Right cardiac atrium (tissue), 5 donors: ENCODE measurements at regions not wholly inside any gene's neighbourhood (a gene's known extent, or its start where the extent isn't known, plus 50 kb on each side); places are given as distances from the start of the nearest gene placed in this dataset.
A peak's percentile ranks its signal among the peaks of the same experiment; 100 is the strongest.

Source experiments
- ATAC-seq, 2 donors: fragments of 200-7000 bp; cut with Tn5 transposase; one replicate each; pipeline versions ENCODE4 v1.8.0 to v1.9.1; 2020; ENCODE audit warnings: moderate library complexity in 2 of 2, mild to moderate bottlenecking in 1 of 2
- DNase-seq, 3 donors: peaks; one replicate each; pipeline ENCODE4 v3.0.0-alpha.2; 2020
- H3K27ac ChIP-seq: one replicate; pipeline ENCODE4 v1.5.1; 2013; ENCODE audit warnings: mild to moderate bottlenecking, low read length, control low read depth, moderate library complexity
- H3K27me3 ChIP-seq: one replicate; pipeline ENCODE4 v1.6.1; 2013; ENCODE audit not compliant: control insufficient read depth, insufficient read depth
- H3K4me1 ChIP-seq: one replicate; pipeline ENCODE4 v1.6.1; 2013; ENCODE audit warnings: low read length; ENCODE audit not compliant: control insufficient read depth, insufficient read depth
- H3K4me3 ChIP-seq: one replicate; pipeline ENCODE4 v1.5.1; 2013; ENCODE audit warnings: low read length, control low read depth
- H3K9me3 ChIP-seq: one replicate; pipeline ENCODE4 v1.6.1; 2013; ENCODE audit warnings: low read length; ENCODE audit not compliant: control insufficient read depth
- WGBS: extraction: QIAGEN DNeasy Blood & Tissue Kit; methylation state at CpG from one replicate; pipeline ENCODE4 v1.1.7; 2013; 5-methylcytosine and 5-hydroxymethylcytosine counted together
- intact Hi-C, 4 donors: fragments of 100-400 bp; cut with DNase I; formaldehyde crosslinking; loops; one replicate each; pipeline versions ENCODE4 v1.11.0 to v1.14.0; 2022 to 2023
- donor health status: healthy with polysubstance abuse.
- donor health status: DM: no; HTN: yes; CAD: no.
- donor health status: DM: no; HTN: no; CAD: no.
- donor health status: DM: no; HTN: yes; CAD: no; lungs with severe emphysema.
- donor health status: DM: yes; HTN: yes; CAD: no.

DNA sequence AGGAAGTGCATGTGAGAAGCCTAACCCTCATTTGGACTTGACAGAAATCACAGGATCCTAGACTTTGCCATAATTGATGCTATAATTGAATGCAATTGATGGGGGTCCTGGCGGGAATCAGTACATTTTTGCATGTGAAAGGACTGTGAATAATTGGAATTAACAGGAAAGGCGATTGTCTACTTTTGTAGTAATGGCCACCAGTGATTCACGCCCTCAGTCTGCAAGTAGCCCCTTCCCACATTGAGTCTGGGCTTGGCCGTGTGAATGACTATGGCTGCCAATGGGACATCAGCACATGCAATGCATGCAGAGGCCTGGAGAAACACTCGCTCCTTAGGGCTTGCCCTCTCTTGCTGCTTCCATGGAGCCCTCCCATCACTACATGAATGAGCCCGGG lies 107.8 kb upstream of the OSMR start:
- intact Hi-C loops: no loop called here
- Histone ChIP-seq H3K9me3 (peaks cover 4% of the 10 kb centered on the region), H3K4me1 (no peaks in the 10 kb centered on the region), H3K4me3 (no peak overlapping the region), H3K27ac (no peak overlapping the region), H3K27me3 (no peaks in the 10 kb centered on the region)
- 96% methylated on average over 6 of the region's 6 CpGs for WGBS
- ATAC-seq (no peak), DNase-seq (no peak)

DNA sequence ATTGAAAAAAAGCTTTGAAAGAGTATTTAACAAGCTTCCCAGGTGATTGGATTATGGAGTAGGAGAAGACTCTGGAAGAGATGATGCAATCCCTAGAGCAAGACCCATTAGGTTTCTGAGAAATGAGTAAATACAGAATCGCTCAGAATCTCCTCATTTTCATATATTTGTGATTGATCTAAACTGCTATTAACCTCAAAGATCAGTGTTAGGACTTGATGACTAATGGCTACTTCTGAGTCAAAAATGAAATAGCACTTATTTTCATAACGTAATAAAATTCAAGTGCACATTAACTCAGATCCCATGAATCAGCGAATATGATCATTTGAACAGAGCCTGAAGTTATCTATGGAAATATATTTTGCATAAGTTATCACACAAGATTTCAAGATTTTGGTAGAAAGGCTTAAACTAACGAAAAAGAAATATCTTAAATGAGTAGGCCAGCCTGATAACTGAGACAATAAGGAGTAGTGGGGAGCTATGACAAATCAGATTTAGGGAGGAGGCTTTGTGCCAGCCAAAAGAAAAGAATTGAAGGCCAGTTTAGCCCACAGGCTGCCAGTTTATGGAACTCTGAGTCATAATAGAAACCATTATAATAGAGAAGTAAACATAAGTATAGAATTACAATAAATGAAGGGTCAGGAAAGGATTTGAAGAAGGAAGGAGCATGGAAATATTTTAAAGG lies 106.7 kb upstream of the OSMR start:
- Histone ChIP-seq H3K9me3 (peaks cover 4% of the 10 kb centered on the region), H3K4me1 (no peaks in the 10 kb centered on the region), H3K27ac (no peak overlapping the region), H3K4me3 (no peak overlapping the region), H3K27me3 (no peaks in the 10 kb centered on the region)
- no peak for DNase-seq
- 95% methylated on average over 4 of the region's 4 CpGs for WGBS
- ATAC-seq: no peak
- intact Hi-C loops: no loop called here

DNA sequence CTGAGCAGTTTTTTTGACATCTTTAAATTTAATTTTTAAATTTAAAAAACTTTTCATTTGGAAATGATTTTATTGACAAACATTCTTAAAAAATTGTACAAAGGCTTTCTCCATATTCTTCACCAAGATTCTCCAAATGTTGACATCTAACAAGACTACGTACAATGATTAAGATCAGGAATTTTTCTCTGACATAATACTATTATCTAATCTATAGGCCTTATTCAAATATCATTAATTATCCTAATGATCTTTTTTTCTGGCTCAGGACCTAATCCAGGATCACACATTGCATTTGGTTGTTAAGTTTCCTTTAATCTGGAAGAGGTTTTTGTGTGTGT lies 106.1 kb upstream of the OSMR start:
- no peak overlapping the region for H3K27ac ChIP-seq
- no peaks in the 10 kb centered on the region for H3K27me3 ChIP-seq
- no peak overlapping the region for H3K4me3 ChIP-seq
- intact Hi-C loops: no loop called here
- H3K4me1 ChIP-seq: no peaks in the 10 kb centered on the region
- DNase-seq: no peak
- WGBS: 95% methylated on average over 1 of the region's 1 CpG
- no peak for ATAC-seq
- peaks cover 4% of the 10 kb centered on the region for H3K9me3 ChIP-seq

DNA sequence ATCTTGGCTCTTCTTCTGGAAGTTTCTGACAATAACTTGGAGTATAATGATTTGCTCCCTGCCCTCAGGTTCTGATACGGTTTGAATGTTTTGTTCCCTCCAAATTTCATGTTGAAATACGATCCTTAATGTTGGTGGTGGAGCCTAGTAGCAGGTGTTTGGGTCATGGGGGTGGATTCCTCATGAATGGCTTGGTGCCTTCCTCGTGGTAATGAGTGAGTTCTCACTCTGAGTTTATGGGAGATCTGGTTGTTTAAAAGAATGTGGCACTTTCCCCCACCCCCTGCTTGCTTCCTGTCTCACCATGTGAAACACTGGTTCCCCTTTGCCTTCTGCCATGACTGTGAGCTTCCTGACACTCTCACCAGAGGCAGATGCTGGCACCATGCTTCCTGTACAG lies 103.0 kb upstream of the OSMR start:
- no peak for DNase-seq
- Histone ChIP-seq H3K4me1 (no peaks in the 10 kb centered on the region), H3K9me3 (peaks cover 4% of the 10 kb centered on the region), H3K27me3 (no peaks in the 10 kb centered on the region), H3K4me3 (no peak overlapping the region), H3K27ac (no peak overlapping the region)
- intact Hi-C loops: no loop called here
- WGBS: 72% methylated on average over 3 of the region's 3 CpGs
- no peak for ATAC-seq

DNA sequence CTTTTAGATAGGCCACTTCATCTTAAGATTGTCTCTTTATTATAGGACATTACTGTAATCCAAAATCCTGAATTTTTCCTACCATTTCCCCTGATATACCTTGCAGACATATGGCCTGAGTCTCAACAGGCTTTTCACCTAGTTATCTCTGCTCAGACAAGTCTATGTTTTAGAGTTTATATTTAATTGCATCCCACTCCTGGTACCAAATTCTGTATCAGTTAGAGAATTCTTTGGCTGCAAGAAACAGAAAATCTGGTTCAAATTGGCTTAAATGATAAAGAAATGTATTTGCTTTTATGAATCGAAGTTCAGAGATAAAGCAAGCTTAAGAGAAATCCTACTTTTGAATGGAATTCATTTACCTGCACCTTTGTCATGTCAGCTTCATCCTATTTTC lies 102.2 kb upstream of the OSMR start:
- intact Hi-C loops: no loop called here
- ATAC-seq: no peak
- WGBS: 68% methylated on average over 1 of the region's 1 CpG

DNA sequence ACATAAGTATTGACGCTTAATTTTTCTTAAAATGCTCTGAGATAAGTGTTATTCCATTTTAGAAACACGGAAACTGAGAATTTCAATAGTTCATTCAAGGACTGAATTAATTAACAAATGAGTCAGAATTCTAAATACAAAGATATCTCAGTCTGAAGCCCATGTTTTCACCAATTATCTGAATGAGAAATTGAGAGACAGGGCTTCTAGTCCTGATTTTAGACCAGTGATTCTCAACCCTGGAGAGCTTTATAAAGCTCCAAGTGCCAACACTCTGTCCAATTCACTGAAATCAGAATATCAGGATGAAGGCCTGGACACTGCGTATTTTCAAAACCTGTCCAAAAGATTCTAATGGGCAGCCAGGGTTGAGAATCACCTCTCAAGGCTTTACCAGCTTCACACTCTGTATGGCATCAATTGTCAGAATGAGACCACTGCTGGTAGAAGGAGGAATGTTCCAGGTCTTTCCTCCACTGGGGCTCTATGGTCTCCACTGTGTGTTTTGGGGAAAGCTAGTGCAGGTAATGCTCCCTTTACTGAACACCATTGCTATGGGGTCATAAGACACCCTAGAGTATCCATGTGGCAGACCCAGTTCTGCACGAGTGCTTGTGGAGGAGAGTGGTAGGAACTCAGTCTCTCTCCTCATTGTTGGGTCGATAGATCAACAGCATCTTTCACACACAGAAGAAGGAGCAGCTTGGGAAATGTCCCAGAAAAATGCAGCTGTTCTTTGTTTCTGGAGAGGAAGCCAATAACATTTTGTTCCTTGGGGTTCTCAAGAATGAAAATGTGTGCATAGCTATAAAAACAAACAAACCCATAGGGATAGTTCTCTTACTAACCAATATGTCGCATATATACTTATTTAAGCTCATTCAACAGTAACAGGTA lies 99.7 kb upstream of the OSMR start:
- H3K27me3 ChIP-seq: no peaks in the 10 kb centered on the region
- 64% methylated on average over 6 of the region's 6 CpGs for WGBS
- intact Hi-C loops: no loop called here
- no peaks in the 10 kb centered on the region for H3K4me1 ChIP-seq
- peaks cover 3% of the 10 kb centered on the region for H3K9me3 ChIP-seq
- no peak overlapping the region for H3K4me3 ChIP-seq
- DNase-seq (no peak), ATAC-seq (peak in 1 of 2 donors; percentile 54)
- peak overlapping the region; percentile 20 for H3K27ac ChIP-seq

More for the DNA sequence above, 102.2 kb upstream of the OSMR start:
- peaks cover 3% of the 10 kb centered on the region for H3K9me3 ChIP-seq
- DNase-seq: no peak
- no peak overlapping the region for H3K27ac ChIP-seq
- no peaks in the 10 kb centered on the region for H3K4me1 ChIP-seq
- H3K27me3 ChIP-seq: no peaks in the 10 kb centered on the region
- no peak overlapping the region for H3K4me3 ChIP-seq

DNA sequence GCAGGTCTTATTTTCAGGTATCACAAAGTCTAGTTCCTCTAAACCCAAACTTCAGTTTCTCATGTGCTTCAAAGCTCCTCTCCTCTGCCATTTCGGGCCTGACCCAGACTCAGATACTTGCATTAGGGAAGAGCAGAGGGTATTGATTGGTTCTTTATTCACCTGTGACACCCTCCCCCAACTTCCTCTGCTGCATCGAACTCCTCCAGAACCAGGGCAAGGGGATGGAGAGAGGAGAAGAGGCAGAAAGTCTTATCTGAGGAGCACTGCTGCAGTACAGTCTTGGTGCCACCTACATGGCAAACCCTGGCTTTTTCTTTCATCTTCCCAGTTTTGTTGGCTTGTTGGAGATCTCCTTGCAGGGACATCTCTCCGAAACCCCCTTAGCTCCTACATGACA lies 96.0 kb upstream of the OSMR start:
- H3K27me3 ChIP-seq: no peaks in the 10 kb centered on the region
- ATAC-seq (no peak), DNase-seq (no peak)
- no peaks in the 10 kb centered on the region for H3K4me1 ChIP-seq
- intact Hi-C loops: no loop called here
- H3K27ac ChIP-seq: no peak overlapping the region
- no peak overlapping the region for H3K4me3 ChIP-seq
- WGBS: 86% methylated on average over 3 of the region's 3 CpGs
- no peaks in the 10 kb centered on the region for H3K9me3 ChIP-seq

DNA sequence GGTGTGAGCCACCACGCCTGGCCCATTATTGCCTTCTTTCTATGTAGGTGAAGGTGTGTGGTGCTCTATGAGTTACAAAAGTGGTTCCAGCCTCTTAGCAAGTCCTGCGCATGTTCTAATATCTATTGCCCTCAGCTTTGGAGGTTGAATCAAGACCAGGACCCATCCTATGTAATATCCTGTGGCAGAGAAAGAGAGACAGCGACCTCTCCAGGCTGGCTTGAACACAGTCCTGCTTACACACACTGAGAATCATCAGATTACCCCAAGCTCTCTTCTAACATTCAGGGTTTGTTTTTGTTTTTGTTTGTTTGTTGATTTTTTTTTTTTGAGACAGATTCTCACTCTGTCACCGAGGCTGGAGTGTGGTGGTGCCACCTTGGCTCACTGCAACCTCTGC lies 94.7 kb upstream of the OSMR start:
- no peak for ATAC-seq
- intact Hi-C loops: no loop called here
- 82% methylated on average over 4 of the region's 4 CpGs for WGBS

DNA sequence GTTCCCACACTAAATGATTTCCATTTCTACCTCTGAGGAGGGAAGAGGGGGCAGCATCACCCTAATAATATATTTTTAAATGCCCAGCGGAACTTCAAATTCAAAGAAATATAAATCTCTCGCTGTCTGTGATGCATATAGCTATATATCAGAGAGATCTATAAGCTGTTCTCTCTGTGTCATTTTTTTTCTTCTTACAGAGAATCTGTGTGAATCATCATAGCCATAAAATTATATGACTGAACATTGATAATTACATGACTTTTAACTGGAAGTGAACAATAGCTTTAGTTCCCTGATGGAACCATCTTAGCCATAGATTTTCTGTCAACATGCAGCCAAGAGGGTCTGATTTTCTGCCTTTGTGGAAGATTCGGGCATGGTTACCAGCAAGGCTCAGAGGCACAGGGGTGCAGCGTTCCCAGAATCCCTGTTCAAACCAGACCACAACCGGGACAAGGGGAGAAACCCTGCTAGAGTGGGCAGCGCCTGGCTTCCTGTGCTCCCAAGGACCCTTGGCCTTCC lies 93.7 kb upstream of the OSMR start:
- ATAC-seq (no peak), DNase-seq (no peak)
- Histone ChIP-seq H3K4me3 (no peak overlapping the region), H3K27ac (no peak overlapping the region), H3K27me3 (no peaks in the 10 kb centered on the region), H3K4me1 (peaks cover 1% of the 10 kb centered on the region), H3K9me3 (no peaks in the 10 kb centered on the region)
- 93% methylated on average over 6 of the region's 6 CpGs for WGBS
- intact Hi-C loops: no loop called here

More for the DNA sequence above, 94.7 kb upstream of the OSMR start:
- no peaks in the 10 kb centered on the region for H3K9me3 ChIP-seq
- no peaks in the 10 kb centered on the region for H3K27me3 ChIP-seq
- H3K27ac ChIP-seq: no peak overlapping the region
- no peaks in the 10 kb centered on the region for H3K4me1 ChIP-seq
- no peak for DNase-seq
- H3K4me3 ChIP-seq: no peak overlapping the region

DNA sequence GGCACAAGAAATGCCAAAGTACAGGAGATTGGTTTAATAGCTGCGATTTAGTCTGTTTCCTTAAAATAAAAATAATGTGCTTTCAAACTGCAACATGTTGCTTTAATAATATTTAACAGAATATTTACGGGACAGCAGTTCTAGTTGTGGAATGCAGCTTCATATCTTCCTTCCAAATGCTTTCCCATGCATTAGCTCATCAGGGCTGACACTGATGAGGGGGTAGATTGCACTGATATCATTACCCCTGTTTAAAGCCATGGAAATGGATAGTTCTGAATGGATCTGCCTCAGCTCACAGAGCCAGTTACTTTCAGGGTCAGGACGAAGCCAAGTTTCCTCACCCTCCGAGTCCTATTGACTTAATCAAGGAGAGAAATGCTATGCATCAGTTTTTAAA lies 93.2 kb upstream of the OSMR start:
- DNase-seq (no peak), ATAC-seq (no peak)
- no peak overlapping the region for H3K27ac ChIP-seq
- no peak overlapping the region for H3K4me3 ChIP-seq
- no peaks in the 10 kb centered on the region for H3K9me3 ChIP-seq
- peaks cover 4% of the 10 kb centered on the region for H3K4me1 ChIP-seq
- 82% methylated on average over 4 of the region's 4 CpGs for WGBS
- no peaks in the 10 kb centered on the region for H3K27me3 ChIP-seq
- intact Hi-C loops: no loop called here

DNA sequence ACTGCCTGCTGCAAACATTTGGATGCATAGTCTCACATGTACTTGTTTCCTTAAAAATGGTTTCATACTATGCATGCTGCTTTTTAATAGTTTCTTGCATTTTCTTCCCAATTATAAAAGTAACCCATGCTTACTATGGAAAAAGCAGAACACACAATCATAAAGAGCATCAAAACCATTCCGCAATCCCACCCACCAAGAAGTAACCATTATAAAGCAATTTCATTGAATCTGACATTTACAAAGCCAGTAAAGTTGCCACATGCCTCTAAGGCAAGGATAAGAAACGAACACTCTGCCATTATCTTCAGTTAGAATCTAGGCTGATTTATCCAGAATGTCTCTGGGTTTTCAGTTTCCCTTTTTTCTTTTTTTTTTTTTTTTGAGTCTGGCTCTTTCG lies 92.7 kb upstream of the OSMR start:
- peaks cover 4% of the 10 kb centered on the region for H3K4me1 ChIP-seq
- H3K4me3 ChIP-seq: no peak overlapping the region
- no peak overlapping the region for H3K27ac ChIP-seq
- WGBS: 86% methylated on average over 3 of the region's 3 CpGs
- no peak for ATAC-seq
- H3K9me3 ChIP-seq: no peaks in the 10 kb centered on the region
- intact Hi-C loops: no loop called here
- H3K27me3 ChIP-seq: no peaks in the 10 kb centered on the region
- no peak for DNase-seq
